SKM-1 treated with dmso at 0.1 percent for 144 hours (cell line): ENCODE measurements at regions not wholly inside any gene's neighbourhood (a gene's known extent, or its start where the extent isn't known, plus 50 kb on each side); places are given as distances from the start of the nearest gene placed in this dataset.
A peak's percentile ranks its signal among the peaks of the same experiment; 100 is the strongest.
"Not testable (repeated sequence)": the region's sequence is repeated elsewhere in the genome, so short reads cannot be mapped to it uniquely, and the experiment has no call there.

Experiments
- DNase-seq: peaks from one replicate; lab custom pipeline; 2025; ENCODE audit not compliant: unreplicated experiment; lab: John Stamatoyannopoulos, UW

- DNase-seq = no peak
Measured at GRCh38 chr5:27814286-27814685, 775.9 kb upstream of the CDH9 start.

- DNase-seq = no peak
Measured at GRCh38 chr5:27810458-27810857, 772.1 kb upstream of the CDH9 start.

- DNase-seq = no peak
Measured at GRCh38 chr5:27797220-27797619, 758.8 kb upstream of the CDH9 start.

- DNase-seq = no peak
Measured at GRCh38 chr5:27788184-27788583, 749.8 kb upstream of the CDH9 start.

GRCh38 chr5:27784317-27784716 lies 745.9 kb upstream of the CDH9 start:
- DNase-seq = no peak

GRCh38 chr5:27778121-27778520 lies 739.7 kb upstream of the CDH9 start:
- DNase-seq = no peak

- no peak for DNase-seq
Measured at GRCh38 chr5:27773636-27774035, 735.2 kb upstream of the CDH9 start.

- DNase-seq = no peak
Measured at GRCh38 chr5:27773166-27773565, 734.8 kb upstream of the CDH9 start.

- no peak for DNase-seq
Measured at GRCh38 chr5:27769748-27770402, 731.5 kb upstream of the CDH9 start.

- DNase-seq = no peak
Measured at GRCh38 chr5:27748847-27749246, 710.5 kb upstream of the CDH9 start.

- not testable (repeated sequence) for DNase-seq
Measured at GRCh38 chr5:27743383-27743979, 705.1 kb upstream of the CDH9 start.

- DNase-seq = no peak
Measured at GRCh38 chr5:27742805-27743204, 704.4 kb upstream of the CDH9 start.

GRCh38 chr5:27734838-27735237 lies 696.5 kb upstream of the CDH9 start:
- DNase-seq = no peak

GRCh38 chr5:27733237-27733636 lies 694.9 kb upstream of the CDH9 start:
- no peak for DNase-seq

GRCh38 chr5:27727254-27727653 lies 688.9 kb upstream of the CDH9 start:
- DNase-seq = no peak

- no peak for DNase-seq
Measured at GRCh38 chr5:27722337-27722736, 684.0 kb upstream of the CDH9 start.

- DNase-seq = no peak
Measured at GRCh38 chr5:27708534-27708933, 670.1 kb upstream of the CDH9 start.

GRCh38 chr5:27706832-27707231 lies 668.4 kb upstream of the CDH9 start:
- DNase-seq = peak; percentile 2

GRCh38 chr5:27705661-27706060 lies 667.3 kb upstream of the CDH9 start:
- DNase-seq = no peak

GRCh38 chr5:27701931-27702903 lies 663.8 kb upstream of the CDH9 start:
- DNase-seq = peak; percentile 6

- no peak for DNase-seq
Measured at GRCh38 chr5:27700526-27700925, 662.1 kb upstream of the CDH9 start.

- DNase-seq = no peak
Measured at GRCh38 chr5:27682600-27682999, 644.2 kb upstream of the CDH9 start.
